HG02642 (cell line): ENCODE measurements at regions not wholly inside any gene's neighbourhood (a gene's known extent, or its start where the extent isn't known, plus 50 kb on each side); places are given as distances from the start of the nearest gene placed in this dataset.
"Not testable (repeated sequence)": the region's sequence is repeated elsewhere in the genome, so short reads cannot be mapped to it uniquely, and the experiment has no call there.

Experiments
- ATAC-seq: cut with Tn5 transposase; IDR thresholded peaks from one replicate; pipeline ENCODE4 v1.9.1; 2021; ENCODE audit warnings: mild to moderate bottlenecking; ENCODE audit not compliant: unreplicated experiment, poor library complexity

DNA sequence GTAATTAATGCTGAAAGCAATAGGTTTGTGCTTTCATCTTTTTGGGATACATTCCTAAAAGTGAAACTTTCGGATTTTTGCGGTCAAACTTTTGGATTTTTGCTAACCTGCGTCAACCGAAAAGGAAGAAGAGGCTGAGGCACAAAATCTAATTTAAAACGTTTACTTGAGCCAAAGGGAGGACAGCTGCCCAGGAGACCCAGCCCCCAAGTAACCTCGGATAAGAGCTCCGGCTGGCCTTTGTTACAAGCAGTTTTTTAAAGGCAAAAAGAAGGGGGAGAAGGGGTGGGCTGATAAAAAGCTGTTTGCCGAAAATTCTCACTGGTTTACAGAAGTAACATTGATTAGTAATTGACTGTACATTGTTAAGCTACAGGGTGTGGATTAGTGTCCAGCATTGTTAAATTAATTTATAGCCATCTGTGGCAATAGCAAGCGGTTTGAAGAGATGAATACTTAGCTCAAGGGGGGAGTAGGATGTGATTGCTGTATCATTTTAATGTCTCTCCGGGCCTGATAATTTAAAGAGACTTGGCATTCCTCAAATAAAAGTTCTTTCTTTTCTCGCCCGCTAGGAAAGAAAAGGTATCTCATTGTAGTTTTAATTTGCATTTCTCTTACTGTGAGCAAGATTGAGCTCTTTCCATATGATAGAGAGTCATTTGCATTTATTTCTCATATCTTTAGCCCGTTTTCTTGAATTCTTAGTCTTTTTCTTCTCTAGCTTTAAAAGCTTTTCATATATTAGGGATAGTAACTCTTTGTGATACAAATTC, 59.1 kb upstream of the USP9X start:
- ATAC-seq, result no peak

DNA sequence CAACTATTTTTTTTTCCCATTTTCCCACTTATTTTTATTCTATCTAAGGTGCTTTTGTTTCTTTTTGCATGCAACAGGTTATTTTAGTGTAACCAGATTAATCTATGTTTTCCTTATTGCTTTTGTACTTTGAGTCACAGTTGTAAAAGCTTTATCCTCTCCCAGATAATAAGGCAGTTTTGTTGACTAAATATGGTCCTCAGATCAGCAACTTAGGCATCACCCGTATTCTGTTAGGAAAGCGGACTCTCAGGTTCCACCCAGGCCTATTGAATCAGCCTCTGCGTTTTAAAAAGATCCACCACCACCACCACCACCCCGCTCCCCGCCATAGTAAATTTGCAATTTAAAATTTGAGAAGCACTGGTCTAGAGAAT, 58.6 kb upstream of the USP9X start:
- no peak for ATAC-seq

DNA sequence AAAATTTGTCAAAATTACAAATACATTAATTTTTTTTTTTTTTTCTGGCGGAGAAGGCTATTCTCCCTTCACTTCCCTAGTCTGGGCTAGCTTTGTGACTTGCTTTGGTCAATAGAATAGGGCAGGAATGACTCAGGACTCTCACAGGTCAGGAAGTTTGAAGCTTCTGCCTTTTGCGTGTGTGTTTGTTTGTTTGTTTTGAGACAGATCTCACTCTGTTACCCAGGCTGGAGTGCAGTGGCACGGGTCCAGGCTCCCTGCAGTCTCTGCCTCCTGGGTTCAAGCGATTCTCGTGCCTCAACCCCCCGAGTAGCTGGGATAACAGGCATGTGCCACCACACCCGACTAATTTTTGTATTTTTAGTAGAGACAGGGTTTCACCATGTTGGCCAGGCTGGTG, 55.9 kb upstream of the USP9X start:
- ATAC-seq, result no peak

GRCh38 chrX:41031256-41031967, 53.8 kb upstream of the USP9X start:
- ATAC-seq, result no peak

DNA sequence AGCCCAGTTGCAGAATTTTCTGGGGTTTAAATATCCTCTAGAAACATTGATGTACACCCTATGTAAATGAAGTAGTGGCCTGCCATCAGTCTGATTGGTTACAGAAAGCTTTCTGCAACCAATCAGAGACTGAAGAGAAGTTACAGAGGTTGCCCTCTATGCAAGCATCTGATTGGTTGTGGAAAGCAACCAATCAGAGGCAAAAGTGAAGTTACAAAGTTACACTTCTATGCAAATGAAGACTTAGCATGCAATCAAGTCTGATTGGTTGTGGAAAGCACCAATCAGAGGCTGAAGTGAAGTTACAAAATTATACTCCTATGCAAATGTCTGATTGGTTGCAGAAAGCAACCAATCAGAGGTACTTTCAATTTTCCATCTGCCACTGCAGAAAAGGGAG, 51.9 kb upstream of the USP9X start:
- no peak for ATAC-seq

- not testable (repeated sequence) for ATAC-seq
Observed at GRCh38 chrX:41034902-41035301, 50.3 kb upstream of the USP9X start.
